Choroid plexus epithelial cell (primary cell): ENCODE measurements at regions not wholly inside any gene's neighbourhood (a gene's known extent, or its start where the extent isn't known, plus 50 kb on each side); places are given as distances from the start of the nearest gene placed in this dataset.

Experiments used
- DNase-seq: peaks from one replicate; pipeline ENCODE4 v3.0.0-alpha.2; 2010; ENCODE audit warnings: low read depth
- H3K4me3 ChIP-seq: 2 replicates; pipeline ENCODE4 v1.5.1; 2011; ENCODE audit warnings: low read depth, mild to moderate bottlenecking, control low read depth, low read length, moderate library complexity
- CTCF ChIP-seq: conservative IDR thresholded peaks from 2 replicates; pipeline ENCODE4 v1.5.1; 2011; ENCODE audit warnings: low read depth, mild to moderate bottlenecking, control low read depth, inconsistent platforms, low read length, moderate library complexity

- no peak for DNase-seq
- no peak overlapping the region for H3K4me3 ChIP-seq
Observed at GRCh38 chrX:40835526-40835925, 100.2 kb upstream of the MED14 start.

GRCh38 chrX:40843643-40844042 is 108.3 kb upstream of the MED14 start:
- H3K4me3 ChIP-seq: no peak overlapping the region
- no peak for DNase-seq
- no peak for TF ChIP-seq CTCF

More at GRCh38 chrX:40835526-40835925, 100.2 kb upstream of the MED14 start:
- no peak for TF ChIP-seq CTCF

- DNase-seq: peak; percentile 43
- TF ChIP-seq CTCF: no peak
- no peak overlapping the region for H3K4me3 ChIP-seq
Observed at GRCh38 chrX:40844471-40844870, 109.1 kb upstream of the MED14 start.

GRCh38 chrX:40845331-40845911 is 110.1 kb upstream of the MED14 start:
- H3K4me3 ChIP-seq: no peak overlapping the region
- DNase-seq: peak; percentile 95
- no peak for TF ChIP-seq CTCF

GRCh38 chrX:40849906-40850823 is 114.8 kb upstream of the MED14 start:
- no peak for TF ChIP-seq CTCF
- DNase-seq: no peak
- H3K4me3 ChIP-seq: no peak overlapping the region

- TF ChIP-seq CTCF: no peak
- DNase-seq: no peak
- H3K4me3 ChIP-seq: no peak overlapping the region
Observed at GRCh38 chrX:40852586-40852985, 117.2 kb upstream of the MED14 start.
